Adrenal gland (tissue), 9 donors: ENCODE measurements at regions not wholly inside any gene's neighbourhood (a gene's known extent, or its start where the extent isn't known, plus 50 kb on each side); places are given as distances from the start of the nearest gene placed in this dataset.

ENCODE experiments used
- DNase-seq, 7 donors: peaks; one replicate each; pipeline ENCODE4 v3.0.0-alpha.2; 2019 to 2020
- H3K27ac ChIP-seq, 5 donors: fragments of 200-600 bp; sonication (generic) in 4 of 5; 1 replicate in 3 of 5; 2 replicates in 2 of 5; pipeline versions ENCODE4 v1.5.1 to v1.8.0; 2016 to 2020; ENCODE audit warnings: mild to moderate bottlenecking in 1 of 5
- H3K27me3 ChIP-seq: fragments of 200-600 bp; 2 replicates; pipeline ENCODE4 v1.8.0; 2021
- H3K36me3 ChIP-seq, 2 donors: fragments of 200-600 bp; replicated peaks in 1 of 2; 1 replicate in 1 of 2; 2 replicates in 1 of 2; pipeline versions ENCODE4 v1.5.1 to v1.8.0; 2018 to 2022
- H3K4me1 ChIP-seq, 2 donors: fragments of 200-600 bp; replicated peaks in 1 of 2; 1 replicate in 1 of 2; 2 replicates in 1 of 2; pipeline versions ENCODE4 v1.5.1 to v1.8.0; 2018 to 2021
- H3K4me3 ChIP-seq, 4 donors: fragments of 200-600 bp; sonication (generic) in 3 of 4; one replicate each; pipeline ENCODE4 v1.5.1; 2016 to 2018
- H3K9me3 ChIP-seq, 3 donors: fragments of 200-600 bp; sonication (generic) in 1 of 3; replicated peaks in 1 of 3; 1 replicate in 2 of 3; 2 replicates in 1 of 3; pipeline versions ENCODE4 v1.5.1 to v1.8.0; 2016 to 2021
- CTCF ChIP-seq, 6 experiments: fragments of 450-650 bp in 4 of 6; fragments of 200-600 bp in 2 of 6; sonication (generic) in 1 of 6; IDR thresholded peaks; 1 replicate in 5 of 6; 2 replicates in 1 of 6; pipeline versions ENCODE4 v1.5.1 to v1.8.0; 2016 to 2021; ENCODE audit warnings: antibody characterized with exemption in 6 of 6, mild to moderate bottlenecking in 2 of 6, moderate library complexity in 1 of 6
- POLR2A ChIP-seq, 2 donors: fragments of 450-650 bp; IDR thresholded peaks; one replicate each; pipeline ENCODE4 v1.6.1; 2017; ENCODE audit warnings: antibody characterized with exemption in 2 of 2, mild to moderate bottlenecking in 2 of 2, moderate library complexity in 1 of 2
- WGBS, 4 donors: extraction: QIAGEN DNeasy Blood & Tissue Kit in 2 of 4; methylation state at CpG; one replicate each; pipeline versions ENCODE4 v1.1.5 to v1.1.7; 2013 to 2017; 5-methylcytosine and 5-hydroxymethylcytosine counted together
- intact Hi-C, 2 donors: fragments of 100-400 bp; cut with DNase I; formaldehyde crosslinking; loops; one replicate each; pipeline versions ENCODE4 v1.14.1 to v1.15.0; 2022 to 2023
- donor health status: healthy with polysubstance abuse.
- donor health status: Bipolar disorder and iron deficiency.
- donor health status: DM: yes; HTN: yes; CAD: no.
- donor health status: DM: no; HTN: no; CAD: no.
- donor health status: DM: no; HTN: no; CAD: no.

DNA sequence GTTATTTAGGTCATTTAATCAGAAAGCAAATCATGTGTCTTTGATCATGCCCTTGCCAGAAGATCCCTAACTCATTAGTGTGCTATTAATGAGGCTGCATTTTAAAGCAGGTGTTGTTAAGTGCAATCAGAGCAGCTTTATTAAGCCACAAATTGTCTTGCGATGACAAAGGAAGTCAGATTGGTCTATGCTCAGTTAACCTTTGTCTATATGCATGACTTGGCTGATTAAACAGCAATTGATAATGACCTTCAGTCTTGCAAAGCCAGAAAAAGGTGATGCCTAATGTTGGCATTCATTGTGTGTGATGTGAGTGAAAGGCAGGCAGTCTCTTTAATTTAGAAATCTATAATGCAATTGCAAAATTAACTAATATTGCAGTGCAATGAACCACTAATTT is 166.9 kb downstream of the RND3 start:
- Histone ChIP-seq H3K4me1 (peaks cover 4 to 6% of the 10 kb centered on the region in 2 donors), H3K27me3 (no peaks in the 10 kb centered on the region), H3K9me3 (no peaks in the 10 kb centered on the region), H3K27ac (no peak overlapping the region), H3K4me3 (no peak overlapping the region), H3K36me3 (no peaks in the 10 kb centered on the region)
- intact Hi-C loops: no loop called here
- DNase-seq: no peak
- TF ChIP-seq CTCF (IDR thresholded peaks at IDR 0.05) (no peak), POLR2A (IDR thresholded peaks at IDR 0.05) (no peak)
- 80 to 89% (median 86%) methylated on average over 1 of the region's 1 CpG for WGBS, 4 donors

DNA sequence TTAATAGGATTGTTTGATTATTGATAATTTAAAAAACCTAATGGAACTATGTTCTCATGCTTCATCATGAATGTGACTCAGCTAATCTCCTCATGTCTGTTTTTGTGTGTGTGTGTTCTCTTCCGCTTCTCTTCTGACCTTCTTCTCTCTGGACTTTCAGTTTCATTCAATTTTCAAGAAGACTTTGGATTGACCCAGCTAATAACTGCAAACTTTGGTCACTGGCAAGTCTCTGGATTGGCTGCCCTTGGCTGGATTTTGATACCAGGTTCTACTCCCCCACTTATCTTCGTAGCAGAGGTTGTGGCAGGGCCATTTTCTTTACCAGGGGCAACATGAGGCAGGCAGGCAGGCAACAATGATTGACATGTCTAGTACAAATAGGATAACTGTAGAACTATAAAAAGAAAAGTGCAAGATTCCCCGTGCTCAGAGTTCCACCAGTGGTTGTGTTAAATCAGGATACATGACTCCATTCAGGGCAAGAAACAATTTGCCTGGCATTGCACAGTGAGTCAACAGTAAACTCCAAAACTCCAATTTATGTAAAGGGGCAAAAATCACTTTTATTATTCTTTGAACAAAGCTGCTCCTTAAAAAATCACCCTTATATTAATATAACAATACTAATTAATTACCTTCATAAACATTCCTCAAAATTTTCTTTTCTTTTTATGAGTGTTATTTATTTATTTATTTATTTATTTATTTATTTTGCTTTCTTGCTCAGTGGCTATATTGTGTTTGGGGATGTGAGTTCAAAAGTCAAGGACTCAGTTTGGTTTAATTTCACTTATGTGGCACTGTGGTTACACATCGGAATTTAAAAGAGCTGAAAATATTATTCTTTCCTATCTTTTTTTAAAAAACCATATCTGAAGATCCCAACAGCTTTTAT is 167.6 kb downstream of the RND3 start:
- intact Hi-C loops: no loop called here
- no peak for DNase-seq
- Histone ChIP-seq H3K27me3 (no peaks in the 10 kb centered on the region), H3K4me1 (no peaks in the 10 kb centered on the region), H3K4me3 (no peak overlapping the region), H3K27ac (no peak overlapping the region), H3K36me3 (no peaks in the 10 kb centered on the region), H3K9me3 (no peaks in the 10 kb centered on the region)
- no peak for TF ChIP-seq POLR2A (IDR thresholded peaks at IDR 0.05)
- TF ChIP-seq CTCF (IDR thresholded peaks at IDR 0.05): no peak
- 88 to 96% (median 92%) methylated on average over 4 of the region's 4 CpGs for WGBS, 4 donors

DNA sequence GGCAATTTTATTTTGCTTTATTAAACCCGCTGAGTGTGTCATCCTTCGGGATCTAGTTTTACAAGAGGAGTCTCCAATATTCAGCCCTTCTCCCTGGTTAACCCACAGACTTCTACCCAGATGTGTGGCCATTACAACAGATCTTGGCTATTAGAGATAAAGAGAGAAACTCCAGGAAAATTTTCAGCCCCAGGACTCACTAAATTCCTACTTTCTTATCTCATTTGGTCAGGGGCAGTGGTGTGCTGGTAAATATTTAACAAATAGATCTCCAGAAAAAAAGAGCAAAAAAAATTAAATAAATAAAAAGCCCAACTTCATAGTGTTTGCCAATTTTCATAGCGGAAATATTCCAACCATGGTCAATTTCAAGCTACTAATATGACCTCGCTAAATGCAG is 168.4 kb downstream of the RND3 start:
- TF ChIP-seq POLR2A (IDR thresholded peaks at IDR 0.05) (no peak), CTCF (IDR thresholded peaks at IDR 0.05) (no peak)
- Histone ChIP-seq H3K27me3 (no peaks in the 10 kb centered on the region), H3K4me3 (no peak overlapping the region), H3K27ac (no peak overlapping the region), H3K9me3 (no peaks in the 10 kb centered on the region), H3K36me3 (no peaks in the 10 kb centered on the region), H3K4me1 (no peaks in the 10 kb centered on the region)
- intact Hi-C loops: no loop called here
- WGBS, 4 donors: 96 to 98% (median 97%) methylated on average over 4 of the region's 4 CpGs
- no peak for DNase-seq

GRCh38 chr2:150312271-150312670 is 175.2 kb downstream of the RND3 start:
- intact Hi-C loops: no loop called here
- Histone ChIP-seq H3K36me3 (no peaks in the 10 kb centered on the region), H3K27me3 (no peaks in the 10 kb centered on the region), H3K4me1 (no peaks in the 10 kb centered on the region), H3K9me3 (no peaks in the 10 kb centered on the region), H3K4me3 (no peak overlapping the region), H3K27ac (no peak overlapping the region)
- WGBS, 4 donors: 90 to 91% (median 90%) methylated on average over 4 of the region's 4 CpGs
- DNase-seq: no peak
- no peak for TF ChIP-seq POLR2A (IDR thresholded peaks at IDR 0.05)
- TF ChIP-seq CTCF (IDR thresholded peaks at IDR 0.05): no peak
